ENCODE measurements at regions not wholly inside any gene's neighbourhood (a gene's known extent, or its start where the extent isn't known, plus 50 kb on each side); places are given as distances from the start of the nearest gene placed in this dataset.

GRCh38 chr1:189678779-189679178 lies 798.9 kb downstream of the BRINP3 start:
- H3K27ac ChIP-seq (replicated peaks), result no peak overlapping the region
- TF ChIP-seq CTCF (IDR thresholded peaks at IDR 0.05; ENCODE audit: borderline replicate concordance), result no peak

GRCh38 chr1:189681252-189681919 lies 796.3 kb downstream of the BRINP3 start:
- Histone ChIP-seq H3K4me3 (no peak overlapping the region), H3K27me3 (ENCODE audit: low read depth) (no peaks in the 10 kb centered on the region), H3K9me3 (replicated peaks) (no peaks in the 10 kb centered on the region), H3K27ac (replicated peaks) (no peak overlapping the region), H3K4me1 (no peaks in the 10 kb centered on the region), H3K36me3 (no peaks in the 10 kb centered on the region)
- no peak for DNase-seq
- TF ChIP-seq CTCF (IDR thresholded peaks at IDR 0.05; ENCODE audit: borderline replicate concordance), result no peak
- intact Hi-C loops (cut with micrococcal nuclease), result no loop called here

More at GRCh38 chr1:189678779-189679178, 798.9 kb downstream of the BRINP3 start:
- Histone ChIP-seq H3K4me3 (no peak overlapping the region), H3K4me1 (no peaks in the 10 kb centered on the region), H3K27me3 (ENCODE audit: low read depth) (no peaks in the 10 kb centered on the region), H3K36me3 (no peaks in the 10 kb centered on the region), H3K9me3 (replicated peaks) (no peaks in the 10 kb centered on the region)
- no peak for DNase-seq
- intact Hi-C loops (cut with micrococcal nuclease), result no loop called here

GRCh38 chr1:189682591-189682990 lies 795.1 kb downstream of the BRINP3 start:
- Histone ChIP-seq H3K9me3 (replicated peaks) (peaks cover 4% of the 10 kb centered on the region), H3K4me3 (no peak overlapping the region), H3K4me1 (no peaks in the 10 kb centered on the region), H3K27me3 (ENCODE audit: low read depth) (no peaks in the 10 kb centered on the region), H3K36me3 (no peaks in the 10 kb centered on the region), H3K27ac (replicated peaks) (no peak overlapping the region)
- no peak for TF ChIP-seq CTCF (IDR thresholded peaks at IDR 0.05; ENCODE audit: borderline replicate concordance)
- DNase-seq, result no peak
- intact Hi-C loops (cut with micrococcal nuclease), result no loop called here

- no peaks in the 10 kb centered on the region for H3K4me1 ChIP-seq
- H3K9me3 ChIP-seq (replicated peaks), result peaks cover 15% of the 10 kb centered on the region
- no peak overlapping the region for H3K27ac ChIP-seq (replicated peaks)
- H3K36me3 ChIP-seq, result no peaks in the 10 kb centered on the region
- H3K4me3 ChIP-seq, result no peak overlapping the region
- H3K27me3 ChIP-seq (ENCODE audit: low read depth), result no peaks in the 10 kb centered on the region
- DNase-seq, result no peak
- intact Hi-C loops (cut with micrococcal nuclease), result no loop called here
- TF ChIP-seq CTCF (IDR thresholded peaks at IDR 0.05; ENCODE audit: borderline replicate concordance), result no peak
Measured at GRCh38 chr1:189686288-189686687, 791.4 kb downstream of the BRINP3 start.

- no peak for TF ChIP-seq CTCF (IDR thresholded peaks at IDR 0.05; ENCODE audit: borderline replicate concordance)
Measured at GRCh38 chr1:189693140-189693539, 784.5 kb downstream of the BRINP3 start.

More at GRCh38 chr1:189693140-189693539, 784.5 kb downstream of the BRINP3 start:
- Histone ChIP-seq H3K27me3 (ENCODE audit: low read depth) (no peaks in the 10 kb centered on the region), H3K4me3 (no peak overlapping the region), H3K9me3 (replicated peaks) (peaks cover 28% of the 10 kb centered on the region), H3K27ac (replicated peaks) (no peak overlapping the region), H3K4me1 (no peaks in the 10 kb centered on the region), H3K36me3 (no peaks in the 10 kb centered on the region)
- intact Hi-C loops (cut with micrococcal nuclease), result no loop called here
- DNase-seq, result no peak
